ENCODE measurements at regions not wholly inside any gene's neighbourhood (a gene's known extent, or its start where the extent isn't known, plus 50 kb on each side); places are given as distances from the start of the nearest gene placed in this dataset.

DNA sequence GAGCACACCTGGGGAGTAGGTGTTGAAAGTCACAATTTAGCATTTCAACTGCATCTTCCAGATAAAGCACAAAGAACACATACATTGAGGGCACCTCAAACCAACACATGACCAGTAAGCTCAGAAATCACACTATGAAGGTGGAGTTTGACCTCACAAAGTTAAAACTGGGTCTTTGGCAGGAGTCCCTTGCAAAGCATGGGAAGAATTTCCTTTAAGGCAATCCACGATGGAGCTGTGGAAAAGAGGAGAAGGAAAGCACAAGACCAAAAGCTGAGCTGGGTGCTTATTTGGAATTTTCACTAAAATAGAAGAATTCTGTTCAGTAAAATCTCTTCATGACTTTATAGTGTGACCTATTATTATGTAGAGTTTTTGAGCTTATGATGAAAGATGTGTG is 212.9 kb upstream of the APCDD1 start:
- no peak overlapping the region for H3K4me3 ChIP-seq
- no peaks in the 10 kb centered on the region for H3K27me3 ChIP-seq
- peaks cover 0 to 8% of the 10 kb centered on the region in 2 donors for H3K4me1 ChIP-seq
- no peak for TF ChIP-seq POLR2A (IDR thresholded peaks at IDR 0.05)
- intact Hi-C loops (cut with DNase I; ENCODE audit: low total_unique reads), result no loop called here
- H3K9me3 ChIP-seq, result no peaks in the 10 kb centered on the region
- peak overlapping the region; percentile 35 to 62 for H3K27ac ChIP-seq
- DNase-seq (ENCODE audit: low spot score in 2 of 2), result no peak
- H3K36me3 ChIP-seq, result no peaks in the 10 kb centered on the region

DNA sequence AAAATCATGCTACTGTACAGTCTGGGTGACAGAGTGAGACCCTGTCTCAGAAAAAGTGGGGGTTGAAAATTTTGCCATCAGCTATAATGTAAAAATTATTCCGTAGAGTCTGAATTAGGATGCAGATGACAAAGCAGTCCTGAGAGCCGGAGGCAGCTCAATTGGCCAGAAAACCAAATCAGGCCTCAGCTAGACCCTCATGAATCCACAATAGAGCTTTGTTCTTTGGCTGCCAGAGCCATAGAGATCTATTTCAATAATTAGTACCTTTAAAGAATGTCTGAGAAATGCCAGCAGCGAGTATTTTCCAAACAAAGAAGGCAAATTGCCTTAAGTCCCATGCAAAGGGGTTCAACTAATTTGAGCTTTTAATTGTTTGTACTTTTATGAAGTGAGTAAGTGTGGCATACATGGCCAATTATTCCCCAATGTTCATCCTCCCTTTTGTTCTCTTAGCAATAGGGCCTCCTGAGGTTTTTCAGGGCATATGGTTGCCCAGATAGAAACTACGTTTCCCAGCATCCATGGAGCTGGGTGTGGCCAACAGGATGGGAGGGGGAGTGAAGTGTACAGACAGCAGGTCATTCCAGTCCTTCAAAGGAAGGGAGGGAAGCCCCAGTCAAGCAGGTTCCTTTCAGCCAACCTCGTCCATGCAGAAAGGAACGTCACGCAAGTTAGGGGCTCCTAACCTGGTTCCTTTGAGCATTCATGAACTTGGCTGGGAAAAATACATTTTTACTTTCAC is 211.3 kb upstream of the APCDD1 start:
- Histone ChIP-seq H3K4me1 (peaks cover 0 to 8% of the 10 kb centered on the region in 2 donors), H3K27me3 (no peaks in the 10 kb centered on the region), H3K9me3 (no peaks in the 10 kb centered on the region), H3K27ac (peak overlapping the region; percentile 62 to 71), H3K4me3 (no peak overlapping the region), H3K36me3 (no peaks in the 10 kb centered on the region)
- intact Hi-C loops (cut with DNase I; ENCODE audit: low total_unique reads), result no loop called here
- TF ChIP-seq POLR2AphosphoS5 (IDR thresholded peaks at IDR 0.05), result no peak
- peak in 1 of 2 donors; percentile 55 for DNase-seq (ENCODE audit: low spot score in 2 of 2)

GRCh38 chr18:10244341-10244740 is 210.1 kb upstream of the APCDD1 start:
- Histone ChIP-seq H3K4me3 (no peak overlapping the region), H3K4me1 (peaks cover 0 to 4% of the 10 kb centered on the region in 2 donors), H3K27me3 (no peaks in the 10 kb centered on the region), H3K9me3 (no peaks in the 10 kb centered on the region), H3K36me3 (no peaks in the 10 kb centered on the region), H3K27ac (peak overlapping the region in 1 of 2 donors; percentile 8)
- intact Hi-C loops (cut with DNase I; ENCODE audit: low total_unique reads), result no loop called here
- TF ChIP-seq CTCF (IDR thresholded peaks at IDR 0.05) (no peak), POLR2A (IDR thresholded peaks at IDR 0.05) (no peak), POLR2AphosphoS5 (IDR thresholded peaks at IDR 0.05) (no peak)
- DNase-seq (ENCODE audit: low spot score in 2 of 2), result no peak

DNA sequence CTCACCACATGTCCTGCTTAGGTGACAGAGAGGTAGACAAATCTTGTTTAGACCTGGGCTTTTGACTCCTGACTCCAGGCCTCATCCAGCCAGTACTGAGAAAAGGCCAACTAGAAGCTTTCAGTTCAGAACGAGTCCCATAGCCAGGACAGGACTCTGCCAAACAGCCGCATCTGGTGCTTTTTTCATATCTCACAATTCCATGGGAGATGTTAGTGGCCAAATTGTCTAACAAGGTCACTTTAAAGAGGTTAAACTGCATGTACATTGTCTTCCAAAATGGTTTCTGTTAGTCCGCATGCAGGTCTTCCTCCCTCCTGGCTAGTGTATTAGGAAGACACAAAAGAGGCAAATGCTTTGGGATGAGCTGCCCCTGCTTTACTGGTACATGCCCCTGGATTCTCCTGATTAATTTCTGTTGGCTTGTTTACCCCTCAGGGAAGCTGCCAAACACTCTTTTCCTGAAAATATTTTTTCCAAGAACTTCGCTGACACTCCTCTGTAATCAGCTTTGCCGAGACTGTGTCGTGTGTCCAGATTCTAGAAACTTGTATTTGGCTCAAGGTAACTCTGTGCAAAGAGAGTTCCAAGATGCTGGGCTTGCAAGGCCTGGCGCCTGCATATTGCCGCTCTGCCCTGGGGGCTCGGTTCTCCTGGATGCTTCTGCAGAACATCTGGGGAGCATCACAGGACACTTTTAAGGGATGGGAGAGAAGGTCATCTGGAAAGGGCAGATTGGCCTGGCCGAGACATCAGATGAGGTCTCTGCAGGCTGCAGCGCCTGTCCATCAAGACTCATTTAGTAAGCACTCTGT is 209.2 kb upstream of the APCDD1 start:
- H3K4me3 ChIP-seq, result no peak overlapping the region
- H3K36me3 ChIP-seq, result no peaks in the 10 kb centered on the region
- H3K27me3 ChIP-seq, result no peaks in the 10 kb centered on the region
- TF ChIP-seq POLR2AphosphoS5 (IDR thresholded peaks at IDR 0.05), result no peak
- TF ChIP-seq POLR2A (IDR thresholded peaks at IDR 0.05), result no peak
- no peak for TF ChIP-seq CTCF (IDR thresholded peaks at IDR 0.05)
- no peaks in the 10 kb centered on the region for H3K9me3 ChIP-seq
- no peaks in the 10 kb centered on the region for H3K4me1 ChIP-seq
- intact Hi-C loops (cut with DNase I; ENCODE audit: low total_unique reads), result loop anchor here (5.0 kb wide), 1 partner anchor 1067 kb away; no protein-coding TSS in a partner anchor
- no peak overlapping the region for H3K27ac ChIP-seq
- DNase-seq (ENCODE audit: low spot score in 2 of 2), result no peak

GRCh38 chr18:10245846-10246175 is 208.6 kb upstream of the APCDD1 start:
- H3K27me3 ChIP-seq, result no peaks in the 10 kb centered on the region
- no peak overlapping the region for H3K4me3 ChIP-seq
- H3K27ac ChIP-seq, result no peak overlapping the region
- intact Hi-C loops (cut with DNase I; ENCODE audit: low total_unique reads), result loop anchor here (5.0 kb wide), 1 partner anchor 1066 kb away; no protein-coding TSS in a partner anchor
- H3K36me3 ChIP-seq, result no peaks in the 10 kb centered on the region
- TF ChIP-seq POLR2A (IDR thresholded peaks at IDR 0.05), result no peak
- TF ChIP-seq POLR2AphosphoS5 (IDR thresholded peaks at IDR 0.05), result no peak
- TF ChIP-seq CTCF (IDR thresholded peaks at IDR 0.05), result no peak
- no peak for DNase-seq (ENCODE audit: low spot score in 2 of 2)
- H3K9me3 ChIP-seq, result no peaks in the 10 kb centered on the region
- H3K4me1 ChIP-seq, result no peaks in the 10 kb centered on the region

Data from breast epithelium (tissue), 4 donors.